Hypothalamus (tissue), 51 donors: ENCODE measurements at regions not wholly inside any gene's neighbourhood (a gene's known extent, or its start where the extent isn't known, plus 50 kb on each side); places are given as distances from the start of the nearest gene placed in this dataset.
A peak's percentile ranks its signal among the peaks of the same experiment; 100 is the strongest.

Experiments
- DNase-seq, 51 donors: peaks; one replicate each; lab custom pipeline; 2025; lab: John Stamatoyannopoulos, UW

GRCh38 chr10:78309536-78310237, 276.0 kb downstream of the RPS24 start:
- no peak for DNase-seq

- DNase-seq: no peak
These were observed 276.9 kb downstream of the RPS24 start for GRCh38 chr10:78310481-78311080.

GRCh38 chr10:78312197-78313047, 278.8 kb downstream of the RPS24 start:
- DNase-seq: no peak

- no peak for DNase-seq
These were observed 279.4 kb downstream of the RPS24 start for GRCh38 chr10:78313048-78313381.

- DNase-seq: no peak
These were observed 280.0 kb downstream of the RPS24 start for GRCh38 chr10:78313636-78314035.

GRCh38 chr10:78314651-78315050, 281.0 kb downstream of the RPS24 start:
- DNase-seq: no peak

- peak in 1 of 51 donors; percentile 30 for DNase-seq
These were observed 282.8 kb downstream of the RPS24 start for GRCh38 chr10:78316451-78316931.

GRCh38 chr10:78318305-78318704, 284.6 kb downstream of the RPS24 start:
- no peak for DNase-seq

GRCh38 chr10:78319371-78319770, 285.7 kb downstream of the RPS24 start:
- DNase-seq: no peak

GRCh38 chr10:78319841-78320240, 286.2 kb downstream of the RPS24 start:
- no peak for DNase-seq

GRCh38 chr10:78320506-78320905, 286.8 kb downstream of the RPS24 start:
- DNase-seq: no peak

- no peak for DNase-seq
These were observed 287.3 kb downstream of the RPS24 start for GRCh38 chr10:78321000-78321399.

GRCh38 chr10:78321500-78321899, 287.8 kb downstream of the RPS24 start:
- DNase-seq: no peak

GRCh38 chr10:78326372-78326771, 292.7 kb downstream of the RPS24 start:
- no peak for DNase-seq

- no peak for DNase-seq
These were observed 294.3 kb downstream of the RPS24 start for GRCh38 chr10:78327778-78328591.

GRCh38 chr10:78328592-78329404, 295.1 kb downstream of the RPS24 start:
- no peak for DNase-seq

- no peak for DNase-seq
These were observed 297.2 kb downstream of the RPS24 start for GRCh38 chr10:78330884-78331283.

- peak in 4 of 51 donors; percentile 15 to 44 (median 18) for DNase-seq
These were observed 297.8 kb downstream of the RPS24 start for GRCh38 chr10:78331391-78331922.

GRCh38 chr10:78332012-78332411, 298.3 kb downstream of the RPS24 start:
- peak in 3 of 51 donors; percentile 14 to 47 (median 26) for DNase-seq
